ENCODE measurements at regions not wholly inside any gene's neighbourhood (a gene's known extent, or its start where the extent isn't known, plus 50 kb on each side); places are given as distances from the start of the nearest gene placed in this dataset.
"Not testable (repeated sequence)": the region's sequence is repeated elsewhere in the genome, so short reads cannot be mapped to it uniquely, and the experiment has no call there.

GRCh38 chr19:31075146-31075655 lies 274.0 kb downstream of the TSHZ3 start:
- no peak for DNase-seq

GRCh38 chr19:31074199-31075125 lies 274.8 kb downstream of the TSHZ3 start:
- no peak for DNase-seq

GRCh38 chr19:31073485-31074198 lies 275.6 kb downstream of the TSHZ3 start:
- DNase-seq: no peak

DNA sequence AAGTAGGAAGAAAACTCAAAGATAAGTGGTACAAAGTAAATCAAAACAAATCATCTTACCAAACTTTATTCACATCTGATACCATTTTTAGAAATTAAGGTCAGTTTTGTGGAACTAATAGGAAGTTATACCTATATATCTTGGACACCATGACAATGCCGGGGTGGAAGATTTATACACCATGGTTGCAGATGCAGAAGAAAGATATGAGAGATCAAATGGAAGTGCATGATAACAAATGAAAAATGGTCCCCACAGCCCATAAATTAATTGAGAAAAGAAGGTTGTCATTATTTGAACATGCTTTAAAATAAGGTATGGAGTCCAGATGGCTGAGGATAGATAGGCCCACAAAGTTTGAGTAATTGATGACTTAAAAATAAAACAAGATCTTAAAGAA lies 276.8 kb downstream of the TSHZ3 start:
- DNase-seq: no peak

DNA sequence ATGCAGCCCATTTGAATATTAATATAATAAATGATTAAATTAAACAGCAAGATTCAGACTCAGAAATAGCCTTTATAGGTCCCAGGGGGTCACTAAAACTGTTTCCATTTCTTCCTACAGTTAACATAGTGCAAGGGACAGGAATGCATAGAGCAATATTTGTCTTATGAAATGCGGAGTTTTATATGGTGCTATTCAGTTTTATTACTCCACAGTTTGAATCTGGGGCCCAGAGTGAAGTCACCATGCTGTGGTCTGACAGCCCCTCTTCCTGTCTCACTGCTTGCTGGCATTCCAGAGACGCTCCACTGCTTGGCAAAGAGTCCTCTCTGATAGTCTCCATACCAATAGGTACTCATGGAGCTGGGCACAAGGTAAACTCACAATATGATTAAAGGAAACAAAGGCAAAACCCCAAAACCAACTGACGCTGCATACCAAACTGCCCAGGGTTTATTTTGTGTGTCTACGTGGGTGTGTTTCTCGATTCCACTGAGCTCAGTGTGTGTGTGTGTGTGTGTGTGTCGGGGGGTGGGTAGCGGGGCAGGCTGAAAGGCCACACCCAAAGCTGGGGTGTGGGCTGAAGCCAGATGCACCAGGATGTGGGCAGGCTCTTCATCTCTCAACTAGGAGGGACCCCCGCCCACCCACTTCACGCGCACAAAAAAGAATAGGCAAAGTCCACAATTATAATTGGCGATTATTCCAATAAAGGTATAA lies 277.9 kb downstream of the TSHZ3 start:
- DNase-seq: no peak

- DNase-seq: no peak
Observed at GRCh38 chr19:31070146-31071065, 278.8 kb downstream of the TSHZ3 start.

DNA sequence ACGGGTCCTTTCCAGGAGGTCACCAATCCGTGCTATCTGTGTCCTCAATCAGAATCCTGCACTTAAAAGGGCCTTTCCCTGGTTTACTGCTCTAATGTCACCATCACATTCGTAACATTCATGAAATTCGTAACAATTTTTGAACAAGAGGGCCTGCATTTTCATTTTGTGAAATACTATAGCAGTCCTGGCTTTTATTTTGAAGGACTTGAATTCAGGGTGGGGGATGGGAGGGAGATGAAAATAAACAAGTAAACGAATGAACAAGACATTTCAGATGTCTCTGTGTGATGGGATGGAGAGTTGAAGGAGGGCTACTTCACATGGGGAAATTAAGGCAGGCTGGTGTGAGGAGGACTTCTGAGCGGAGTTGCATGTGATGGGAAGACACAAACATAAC lies 281.0 kb downstream of the TSHZ3 start:
- DNase-seq: no peak

DNA sequence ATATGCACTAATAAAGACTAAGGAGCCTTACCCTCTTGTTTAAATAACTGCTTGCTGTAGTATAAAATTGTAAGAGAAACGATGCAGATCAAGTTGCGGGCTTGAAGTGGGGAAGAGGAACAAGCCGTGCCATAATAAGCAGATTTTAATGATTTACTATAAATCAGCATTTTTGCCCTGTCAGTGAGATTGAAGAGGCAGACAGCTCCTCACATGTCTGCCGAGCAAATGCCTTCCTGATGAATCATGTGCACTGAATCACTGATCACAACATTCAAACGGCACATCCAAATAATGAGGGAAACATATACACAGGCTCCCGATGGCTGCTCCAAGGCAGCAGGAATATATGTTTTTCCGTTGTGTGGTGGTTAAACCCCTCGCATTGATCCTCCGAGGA lies 282.9 kb downstream of the TSHZ3 start:
- no peak for DNase-seq

DNA sequence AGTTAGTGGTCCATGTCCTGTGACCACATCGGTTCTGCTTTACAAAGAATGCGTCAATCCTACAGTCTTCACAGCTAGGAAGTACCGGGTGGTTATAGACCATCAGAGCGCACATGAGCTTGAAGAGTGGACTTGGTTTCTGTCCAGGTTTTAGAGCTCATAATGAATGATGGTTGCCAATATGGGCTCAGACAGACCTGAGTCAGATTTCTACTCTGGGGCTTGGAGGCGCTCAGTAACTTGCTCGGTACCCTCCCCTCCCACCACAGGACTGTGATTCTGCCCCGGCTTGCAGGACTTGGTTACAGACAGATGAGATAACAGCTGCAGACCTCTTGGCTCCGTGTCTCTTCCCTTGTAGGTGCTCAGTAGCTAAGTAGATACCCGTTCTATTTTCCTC lies 284.7 kb downstream of the TSHZ3 start:
- DNase-seq: no peak

- DNase-seq: no peak
Observed at GRCh38 chr19:31058676-31059340, 290.4 kb downstream of the TSHZ3 start.

GRCh38 chr19:31057476-31057875 lies 291.8 kb downstream of the TSHZ3 start:
- no peak for DNase-seq

DNA sequence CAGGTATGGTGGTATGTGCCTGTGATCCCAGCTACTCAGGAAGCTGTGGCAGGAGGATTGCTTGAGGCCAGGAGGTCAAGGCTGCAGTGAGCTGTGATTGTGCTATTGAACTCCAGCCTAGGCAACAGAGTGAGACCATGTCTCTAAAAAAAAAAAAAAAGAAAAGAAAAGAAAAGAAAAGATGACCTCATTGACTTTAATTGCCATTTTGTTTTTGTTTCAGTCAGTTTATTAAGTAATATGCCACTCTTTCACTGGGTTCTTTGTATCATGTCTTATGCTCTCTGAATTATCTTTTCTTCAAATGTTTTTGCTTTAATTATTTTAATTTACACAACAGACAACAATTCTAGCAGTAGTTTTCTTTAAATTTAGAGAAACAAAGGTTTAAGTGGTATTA lies 293.8 kb downstream of the TSHZ3 start:
- DNase-seq: no peak

DNA sequence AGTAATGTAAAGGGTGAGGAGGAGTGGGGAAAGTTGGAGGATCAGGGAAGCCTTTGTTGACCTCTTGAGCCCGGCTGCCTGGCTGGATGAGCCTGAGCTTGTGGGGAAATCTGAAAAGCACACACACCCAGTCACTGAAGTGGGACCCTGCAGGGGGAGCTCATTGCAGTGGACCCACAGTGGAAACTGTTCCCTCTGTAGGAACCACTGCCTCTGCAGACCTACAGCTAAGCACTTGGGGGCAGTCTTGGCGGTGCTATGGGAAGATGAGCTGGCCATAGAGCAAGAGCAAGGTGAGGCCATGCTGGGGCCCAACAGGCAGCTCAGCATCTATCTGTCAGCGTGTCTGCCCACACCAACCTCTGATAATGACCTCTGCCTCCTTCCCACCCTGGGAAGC lies 294.8 kb downstream of the TSHZ3 start:
- no peak for DNase-seq

- DNase-seq: no peak
Observed at GRCh38 chr19:31049431-31049830, 299.8 kb downstream of the TSHZ3 start.

DNA sequence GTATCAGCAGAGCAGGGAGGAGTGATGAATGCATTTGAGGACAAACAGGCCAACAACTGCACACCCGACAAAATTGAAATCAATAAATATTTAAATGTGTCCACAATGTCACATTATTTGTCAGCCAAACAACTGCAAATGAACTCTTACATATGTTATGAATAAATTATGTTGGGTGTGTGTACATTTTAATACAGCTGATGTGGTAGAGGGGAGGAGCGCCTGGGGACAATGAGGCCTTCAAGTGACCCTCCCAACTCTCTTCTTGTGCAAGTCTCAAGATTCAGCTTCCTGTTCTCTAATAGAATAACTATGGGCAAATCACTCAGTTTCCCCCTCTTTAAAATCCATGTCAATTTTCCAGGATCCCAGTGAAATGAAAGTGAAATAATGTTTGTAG lies 303.2 kb downstream of the TSHZ3 start:
- no peak for DNase-seq

GRCh38 chr19:31041461-31041860 lies 307.8 kb downstream of the TSHZ3 start:
- DNase-seq: no peak

- DNase-seq: no peak
Observed at GRCh38 chr19:31039151-31039550, 310.1 kb downstream of the TSHZ3 start.

GRCh38 chr19:31037286-31037980 lies 311.8 kb downstream of the TSHZ3 start:
- no peak for DNase-seq

GRCh38 chr19:31031455-31031854 lies 317.8 kb downstream of the TSHZ3 start:
- not testable (repeated sequence) for DNase-seq

DNA sequence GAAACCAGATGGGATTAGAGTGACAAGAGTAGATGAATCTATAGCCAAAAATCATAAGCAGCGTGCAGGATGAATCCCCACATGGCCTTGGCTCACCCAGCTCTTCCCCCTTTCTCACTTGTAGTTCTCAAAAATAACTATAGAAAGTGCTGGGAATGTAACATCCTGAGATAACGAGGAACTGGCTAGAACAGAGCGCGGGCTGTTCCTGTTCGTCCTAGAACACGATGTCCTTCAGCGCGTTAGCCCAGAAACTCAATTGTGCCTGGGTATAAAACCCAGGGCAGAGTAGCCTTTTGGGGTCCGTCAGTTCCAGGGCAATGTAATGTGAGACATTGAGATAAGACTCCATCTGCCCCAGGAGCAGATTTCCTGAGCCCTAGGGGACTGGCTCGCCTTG lies 326.2 kb downstream of the TSHZ3 start:
- no peak for DNase-seq

DNA sequence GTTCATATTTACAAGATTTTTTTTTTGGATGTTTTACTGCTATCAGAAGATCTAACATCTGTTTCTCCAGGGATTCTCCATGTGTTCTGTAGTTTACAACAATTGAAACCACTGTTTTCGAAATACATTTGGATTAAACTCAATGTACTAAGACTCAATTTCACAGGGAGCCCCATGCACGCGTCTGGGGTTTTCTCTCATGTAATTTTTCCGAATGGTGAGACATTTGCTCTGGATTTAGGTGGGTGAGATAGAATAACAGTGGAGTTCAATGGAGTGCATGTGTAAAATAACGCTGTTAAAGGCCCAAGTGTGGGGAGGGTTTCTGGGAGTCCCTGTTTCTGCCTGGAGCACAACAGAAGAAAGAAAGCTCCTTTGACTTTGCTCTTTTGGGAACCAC lies 330.3 kb downstream of the TSHZ3 start:
- no peak for DNase-seq
